Spleen (tissue), 7 donors: ENCODE measurements at regions not wholly inside any gene's neighbourhood (a gene's known extent, or its start where the extent isn't known, plus 50 kb on each side); places are given as distances from the start of the nearest gene placed in this dataset.

ENCODE experiments used
- POLR2A ChIP-seq, 3 donors: fragments of 450-650 bp; IDR thresholded peaks; one replicate each; pipeline ENCODE4 v1.5.1; 2017; ENCODE audit warnings: antibody characterized with exemption in 3 of 3, mild to moderate bottlenecking in 1 of 3
- POLR2AphosphoS5 ChIP-seq, 3 donors: sonication (generic); formaldehyde crosslinking; IDR thresholded peaks; one replicate each; pipeline ENCODE4 v1.5.1; 2017; ENCODE audit warnings: antibody characterized with exemption in 3 of 3
- TF ChIP-seq, protein P1 (sequence below), 11 experiments: fragments of 200-600 bp in 7 of 11; fragments of 450-650 bp in 4 of 11; sonication (generic) in 4 of 11; IDR thresholded peaks in 8 of 11; conservative IDR thresholded peaks in 3 of 11; 1 replicate in 7 of 11; 2 replicates in 4 of 11; pipeline versions ENCODE4 v1.4.0 to v1.8.0; 2016 to 2021; ENCODE audit warnings: antibody characterized with exemption in 11 of 11, inconsistent platforms in 4 of 11, mild to moderate bottlenecking in 1 of 11
- donor health status: DM: no; HTN: no; CAD: no; lungs with moderate emphysema.
- donor health status: DM: no; HTN: no; CAD: no.
- donor health status: DM: no; HTN: no; CAD: no.

DNA sequence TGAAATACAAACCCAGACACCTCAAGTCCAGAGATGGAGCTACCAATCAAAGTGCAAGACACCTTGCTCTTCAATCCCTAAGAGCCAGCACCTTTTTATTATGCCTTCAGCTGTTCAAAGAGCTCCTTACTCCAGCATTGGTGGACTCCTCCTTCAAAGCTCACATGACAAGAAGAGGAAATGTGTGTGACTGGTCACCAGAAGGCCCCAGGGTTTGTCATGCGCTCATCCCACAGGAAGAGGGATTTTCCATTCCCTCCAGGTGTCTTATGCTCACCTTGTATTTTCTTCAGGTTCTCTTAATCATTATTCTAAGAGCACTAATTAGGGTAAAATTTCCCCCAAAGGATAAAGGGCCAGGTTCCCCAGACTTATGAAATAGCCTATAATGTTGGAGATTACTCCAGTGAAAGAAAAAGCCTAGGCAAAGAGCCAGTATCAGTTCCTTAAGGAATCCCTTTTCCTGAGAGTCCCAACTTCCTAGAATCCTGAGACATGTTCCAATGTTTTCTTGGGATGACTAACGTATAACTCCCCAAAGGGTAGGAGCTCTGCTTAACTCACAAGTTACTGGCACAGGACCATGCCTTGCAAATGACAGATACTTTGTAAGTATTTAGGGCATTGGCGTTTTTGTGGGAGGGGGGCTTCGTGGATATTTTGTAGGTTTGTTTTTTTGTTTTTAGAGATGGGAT lies 56.9 kb upstream of the SOX9 start:
- TF ChIP-seq, protein P1, sequence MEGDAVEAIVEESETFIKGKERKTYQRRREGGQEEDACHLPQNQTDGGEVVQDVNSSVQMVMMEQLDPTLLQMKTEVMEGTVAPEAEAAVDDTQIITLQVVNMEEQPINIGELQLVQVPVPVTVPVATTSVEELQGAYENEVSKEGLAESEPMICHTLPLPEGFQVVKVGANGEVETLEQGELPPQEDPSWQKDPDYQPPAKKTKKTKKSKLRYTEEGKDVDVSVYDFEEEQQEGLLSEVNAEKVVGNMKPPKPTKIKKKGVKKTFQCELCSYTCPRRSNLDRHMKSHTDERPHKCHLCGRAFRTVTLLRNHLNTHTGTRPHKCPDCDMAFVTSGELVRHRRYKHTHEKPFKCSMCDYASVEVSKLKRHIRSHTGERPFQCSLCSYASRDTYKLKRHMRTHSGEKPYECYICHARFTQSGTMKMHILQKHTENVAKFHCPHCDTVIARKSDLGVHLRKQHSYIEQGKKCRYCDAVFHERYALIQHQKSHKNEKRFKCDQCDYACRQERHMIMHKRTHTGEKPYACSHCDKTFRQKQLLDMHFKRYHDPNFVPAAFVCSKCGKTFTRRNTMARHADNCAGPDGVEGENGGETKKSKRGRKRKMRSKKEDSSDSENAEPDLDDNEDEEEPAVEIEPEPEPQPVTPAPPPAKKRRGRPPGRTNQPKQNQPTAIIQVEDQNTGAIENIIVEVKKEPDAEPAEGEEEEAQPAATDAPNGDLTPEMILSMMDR (IDR thresholded peaks at IDR 0.05 in 8 of 11, conservative IDR thresholded peaks at IDR 0.05 in 3 of 11): no peak
- TF ChIP-seq POLR2AphosphoS5 (IDR thresholded peaks at IDR 0.05) (no peak), POLR2A (IDR thresholded peaks at IDR 0.05) (no peak)
